ENCODE measurements at regions not wholly inside any gene's neighbourhood (a gene's known extent, or its start where the extent isn't known, plus 50 kb on each side); places are given as distances from the start of the nearest gene placed in this dataset.

DNA sequence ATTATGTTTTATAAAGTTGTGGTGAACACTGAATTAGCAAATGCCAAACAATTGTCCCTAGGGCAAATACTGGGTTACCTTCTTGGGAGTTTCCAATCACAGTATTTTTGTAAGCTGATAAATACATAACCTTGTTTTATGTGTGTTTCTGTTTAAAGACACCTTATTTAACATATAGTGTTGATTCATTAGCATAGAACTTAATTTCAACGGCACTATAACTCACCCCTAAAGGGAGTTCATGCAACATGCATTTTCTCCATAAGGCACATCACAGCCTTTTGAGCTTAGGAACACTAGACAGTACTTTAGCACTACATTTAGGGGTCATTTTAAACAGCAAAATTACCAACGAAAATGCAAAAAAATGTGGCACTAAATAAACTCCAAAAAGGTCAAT, 74.2 kb upstream of the TYRP1 start:
- H3K27me3 ChIP-seq (ENCODE audit: control insufficient read depth, insufficient read depth, low read length) = no peaks in the 10 kb centered on the region
- H3K36me3 ChIP-seq (ENCODE audit: control insufficient read depth, insufficient read depth, low read length) = no peaks in the 10 kb centered on the region
- no peak overlapping the region for H3K4me3 ChIP-seq (ENCODE audit: low read depth, low read length)
- no peaks in the 10 kb centered on the region for H3K4me1 ChIP-seq (ENCODE audit: control insufficient read depth, insufficient read depth, low read length)
- H3K9me3 ChIP-seq (ENCODE audit: control insufficient read depth, insufficient read depth, low read depth, low read length) = no peaks in the 10 kb centered on the region
- no peak overlapping the region for H3K27ac ChIP-seq (ENCODE audit: low read depth, low read length)
- H3K9ac ChIP-seq (ENCODE audit: low read length) = no peak overlapping the region

DNA sequence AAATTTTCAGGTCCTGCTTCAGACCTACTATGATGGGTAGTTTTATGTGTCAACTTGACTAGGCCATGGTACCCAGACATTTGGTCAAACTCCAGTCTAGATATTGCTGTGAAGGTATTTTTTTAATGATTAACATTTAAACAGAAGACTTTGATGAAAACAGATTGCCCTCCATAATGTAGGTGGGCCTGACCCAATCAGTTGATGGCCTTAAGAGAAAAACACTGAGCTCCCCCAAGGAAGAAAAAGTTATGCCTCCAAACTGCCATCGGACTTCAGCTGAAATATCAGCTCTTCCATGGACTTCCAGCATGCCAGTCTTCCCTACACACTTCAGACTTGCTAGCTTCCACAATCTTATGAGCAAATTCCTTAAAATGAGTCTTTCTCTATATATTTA, 67.3 kb upstream of the TYRP1 start:
- H3K36me3 ChIP-seq (ENCODE audit: control insufficient read depth, insufficient read depth, low read length) = no peaks in the 10 kb centered on the region
- H3K9me3 ChIP-seq (ENCODE audit: control insufficient read depth, insufficient read depth, low read depth, low read length) = no peaks in the 10 kb centered on the region
- no peak overlapping the region for H3K9ac ChIP-seq (ENCODE audit: low read length)
- H3K27me3 ChIP-seq (ENCODE audit: control insufficient read depth, insufficient read depth, low read length) = no peaks in the 10 kb centered on the region
- H3K4me1 ChIP-seq (ENCODE audit: control insufficient read depth, insufficient read depth, low read length) = peaks cover 4% of the 10 kb centered on the region; the same call in 1 of the 2 replicates
- no peak overlapping the region for H3K27ac ChIP-seq (ENCODE audit: low read depth, low read length)
- H3K4me3 ChIP-seq (ENCODE audit: low read depth, low read length) = no peak overlapping the region

DNA sequence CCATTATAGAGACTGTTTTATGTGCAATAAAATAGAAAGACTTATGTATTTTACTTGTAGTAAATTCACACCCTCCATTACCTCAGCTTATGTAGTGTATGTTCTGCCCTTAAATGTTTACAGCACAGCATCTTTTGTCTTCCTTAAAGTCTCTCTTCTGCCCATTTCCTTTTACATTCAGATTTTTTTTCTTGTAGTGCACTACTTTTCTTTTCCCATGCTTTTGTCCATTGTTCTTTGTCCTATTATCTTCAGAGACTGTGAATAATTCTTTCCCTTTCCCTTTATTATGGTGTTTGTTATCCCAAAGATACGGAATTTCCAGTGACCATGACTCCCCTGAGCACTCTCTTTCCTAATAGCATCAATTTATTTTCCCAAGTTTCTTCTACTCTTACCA, 66.1 kb upstream of the TYRP1 start:
- H3K4me3 ChIP-seq (ENCODE audit: low read depth, low read length) = no peak overlapping the region
- H3K9ac ChIP-seq (ENCODE audit: low read length) = no peak overlapping the region
- H3K27ac ChIP-seq (ENCODE audit: low read depth, low read length) = no peak overlapping the region

DNA sequence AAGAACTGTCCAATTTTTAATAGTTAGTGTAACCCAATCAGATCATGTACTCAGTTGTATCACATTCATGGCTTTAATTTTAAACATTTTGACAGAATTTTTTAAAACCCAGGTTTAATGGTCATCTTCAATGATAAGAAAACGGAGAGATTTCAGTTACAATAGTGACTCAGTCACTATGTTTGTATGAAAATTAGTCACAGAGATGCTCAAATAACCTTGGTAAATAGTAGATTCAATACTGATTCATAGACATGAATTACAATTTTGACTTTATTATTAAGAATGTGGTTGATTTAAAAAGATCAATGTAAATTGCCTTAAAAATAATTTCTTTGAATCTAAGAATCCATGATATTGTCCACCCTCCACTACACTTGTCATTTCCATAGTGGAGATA, 64.6 kb upstream of the TYRP1 start:
- Histone ChIP-seq H3K9me3 (ENCODE audit: control insufficient read depth, insufficient read depth, low read depth, low read length) (no peaks in the 10 kb centered on the region), H3K4me3 (ENCODE audit: low read depth, low read length) (no peak overlapping the region), H3K27ac (ENCODE audit: low read depth, low read length) (no peak overlapping the region), H3K9ac (ENCODE audit: low read length) (no peak overlapping the region), H3K4me1 (ENCODE audit: control insufficient read depth, insufficient read depth, low read length) (peaks cover 4% of the 10 kb centered on the region; the same call in 1 of the 2 replicates), H3K27me3 (ENCODE audit: control insufficient read depth, insufficient read depth, low read length) (no peaks in the 10 kb centered on the region), H3K36me3 (ENCODE audit: control insufficient read depth, insufficient read depth, low read length) (no peaks in the 10 kb centered on the region)

More for the DNA sequence above, 66.1 kb upstream of the TYRP1 start:
- H3K36me3 ChIP-seq (ENCODE audit: control insufficient read depth, insufficient read depth, low read length) = no peaks in the 10 kb centered on the region
- H3K4me1 ChIP-seq (ENCODE audit: control insufficient read depth, insufficient read depth, low read length) = peaks cover 4% of the 10 kb centered on the region; the same call in 1 of the 2 replicates
- H3K27me3 ChIP-seq (ENCODE audit: control insufficient read depth, insufficient read depth, low read length) = no peaks in the 10 kb centered on the region
- no peaks in the 10 kb centered on the region for H3K9me3 ChIP-seq (ENCODE audit: control insufficient read depth, insufficient read depth, low read depth, low read length)

DNA sequence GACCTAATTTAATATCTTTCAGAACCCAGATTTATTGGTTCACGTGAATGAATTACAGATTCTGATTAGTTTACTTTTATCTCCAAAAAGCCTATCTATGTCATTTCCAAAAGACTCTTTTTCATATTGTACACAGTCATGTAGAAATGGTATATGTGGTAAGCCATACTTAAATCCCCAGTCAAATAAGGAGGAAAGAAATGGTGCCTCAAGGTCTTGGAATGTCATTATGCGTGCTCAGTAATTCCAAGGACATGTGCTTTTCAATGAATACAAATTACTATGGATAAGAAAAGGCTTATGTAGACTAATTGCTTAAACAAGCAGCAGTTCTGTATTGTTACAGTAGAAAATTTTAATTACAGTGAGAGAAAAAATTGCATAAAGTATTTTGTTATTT, 64.1 kb upstream of the TYRP1 start:
- H3K4me1 ChIP-seq (ENCODE audit: control insufficient read depth, insufficient read depth, low read length) = peaks cover 4% of the 10 kb centered on the region; the same call in 1 of the 2 replicates
- H3K27ac ChIP-seq (ENCODE audit: low read depth, low read length) = no peak overlapping the region
- no peaks in the 10 kb centered on the region for H3K36me3 ChIP-seq (ENCODE audit: control insufficient read depth, insufficient read depth, low read length)
- H3K9ac ChIP-seq (ENCODE audit: low read length) = no peak overlapping the region
- no peak overlapping the region for H3K4me3 ChIP-seq (ENCODE audit: low read depth, low read length)
- no peaks in the 10 kb centered on the region for H3K9me3 ChIP-seq (ENCODE audit: control insufficient read depth, insufficient read depth, low read depth, low read length)
- H3K27me3 ChIP-seq (ENCODE audit: control insufficient read depth, insufficient read depth, low read length) = no peaks in the 10 kb centered on the region

DNA sequence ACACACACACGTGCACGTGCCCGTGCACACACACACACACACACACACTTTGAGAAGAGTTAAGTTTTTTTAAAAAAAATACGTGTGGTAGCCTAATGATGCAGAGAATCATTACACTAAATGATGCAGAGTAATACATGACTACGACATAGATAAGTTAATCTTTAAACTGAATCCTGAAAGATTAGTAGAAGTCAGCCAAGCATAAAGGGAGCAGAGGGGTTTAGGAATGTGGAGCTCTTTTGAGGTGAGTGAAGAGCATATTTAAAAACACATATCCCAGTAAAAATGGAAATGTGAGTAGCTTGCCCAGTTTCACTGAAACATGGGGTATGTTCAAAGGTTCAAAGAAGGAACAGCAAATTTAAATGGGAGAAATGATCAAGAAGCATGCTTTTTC, 61.3 kb upstream of the TYRP1 start:
- no peaks in the 10 kb centered on the region for H3K36me3 ChIP-seq (ENCODE audit: control insufficient read depth, insufficient read depth, low read length)
- no peaks in the 10 kb centered on the region for H3K27me3 ChIP-seq (ENCODE audit: control insufficient read depth, insufficient read depth, low read length)
- H3K9ac ChIP-seq (ENCODE audit: low read length) = no peak overlapping the region
- H3K4me1 ChIP-seq (ENCODE audit: control insufficient read depth, insufficient read depth, low read length) = peaks cover 4% of the 10 kb centered on the region; the same call in 1 of the 2 replicates
- no peak overlapping the region for H3K4me3 ChIP-seq (ENCODE audit: low read depth, low read length)
- no peak overlapping the region for H3K27ac ChIP-seq (ENCODE audit: low read depth, low read length)
- H3K9me3 ChIP-seq (ENCODE audit: control insufficient read depth, insufficient read depth, low read depth, low read length) = no peaks in the 10 kb centered on the region

DNA sequence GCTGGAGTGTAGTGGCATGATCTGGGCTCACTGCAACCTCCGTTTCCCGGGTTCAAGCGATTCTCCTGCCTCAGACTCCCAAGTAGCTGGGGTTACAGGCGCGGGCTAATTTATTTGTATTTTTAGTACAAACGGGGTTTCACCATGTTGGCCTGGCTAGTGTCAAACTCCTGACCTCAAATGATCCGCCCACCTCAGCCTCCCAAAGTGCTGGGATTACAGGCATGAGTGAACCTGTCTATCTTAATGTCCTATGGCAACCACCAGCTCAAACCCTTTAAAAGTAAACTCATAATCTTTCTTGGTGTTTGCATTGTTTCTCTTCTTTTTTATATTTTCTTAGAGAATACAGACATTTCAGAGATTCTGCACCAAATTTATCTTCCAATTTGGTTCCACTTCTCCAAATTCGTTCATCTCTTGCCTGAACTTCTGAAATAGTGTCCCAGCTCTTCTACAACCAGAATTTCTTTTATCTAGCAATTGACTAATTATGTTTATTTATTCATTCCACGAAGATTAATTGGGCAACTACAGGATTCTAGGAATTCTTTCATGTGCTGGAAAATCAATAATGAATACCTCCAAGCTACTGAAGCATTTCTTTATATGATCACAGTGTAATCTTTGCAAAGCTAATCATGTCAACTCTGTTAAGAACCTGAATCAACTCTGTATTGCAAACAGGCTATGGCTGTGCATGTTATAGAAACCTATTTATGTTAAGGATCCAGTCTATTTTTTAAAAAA, 60.0 kb upstream of the TYRP1 start:
- Histone ChIP-seq H3K27me3 (ENCODE audit: control insufficient read depth, insufficient read depth, low read length) (no peaks in the 10 kb centered on the region), H3K4me1 (ENCODE audit: control insufficient read depth, insufficient read depth, low read length) (peaks cover 4% of the 10 kb centered on the region; the same call in 1 of the 2 replicates), H3K27ac (ENCODE audit: low read depth, low read length) (no peak overlapping the region), H3K9me3 (ENCODE audit: control insufficient read depth, insufficient read depth, low read depth, low read length) (no peaks in the 10 kb centered on the region), H3K36me3 (ENCODE audit: control insufficient read depth, insufficient read depth, low read length) (no peaks in the 10 kb centered on the region), H3K4me3 (ENCODE audit: low read depth, low read length) (no peak overlapping the region), H3K9ac (ENCODE audit: low read length) (no peak overlapping the region)

DNA sequence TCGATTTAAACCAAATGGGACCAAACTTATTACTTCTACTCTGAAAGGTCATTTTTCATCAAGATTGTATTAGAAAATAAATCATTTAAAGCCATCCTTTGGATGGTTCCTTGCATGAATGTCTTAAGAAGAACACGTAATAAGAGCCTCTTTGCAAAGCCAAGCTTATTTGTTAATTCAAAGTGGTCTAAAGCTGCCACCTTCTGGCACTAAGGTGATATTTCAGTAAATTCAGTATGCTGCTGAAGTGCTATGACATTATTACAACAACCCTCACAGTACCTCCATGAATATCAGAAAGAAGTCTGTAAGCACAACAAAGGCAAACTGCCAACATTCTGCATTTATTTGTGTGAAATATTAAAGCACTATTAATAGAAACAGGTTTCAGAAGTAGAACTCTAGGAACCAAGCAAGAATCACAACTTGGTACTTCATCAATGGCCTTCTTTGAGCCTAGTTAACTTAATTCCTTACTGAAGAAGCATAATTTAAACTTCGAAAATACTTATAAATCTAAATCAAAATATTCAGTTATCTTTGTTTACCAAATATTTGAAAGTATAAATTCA, 53.1 kb upstream of the TYRP1 start:
- Histone ChIP-seq H3K27ac (ENCODE audit: low read depth, low read length) (no peak overlapping the region), H3K27me3 (ENCODE audit: control insufficient read depth, insufficient read depth, low read length) (no peaks in the 10 kb centered on the region), H3K4me1 (ENCODE audit: control insufficient read depth, insufficient read depth, low read length) (no peaks in the 10 kb centered on the region), H3K36me3 (ENCODE audit: control insufficient read depth, insufficient read depth, low read length) (no peaks in the 10 kb centered on the region), H3K9me3 (ENCODE audit: control insufficient read depth, insufficient read depth, low read depth, low read length) (no peaks in the 10 kb centered on the region), H3K4me3 (ENCODE audit: low read depth, low read length) (no peak overlapping the region), H3K9ac (ENCODE audit: low read length) (no peak overlapping the region)

DNA sequence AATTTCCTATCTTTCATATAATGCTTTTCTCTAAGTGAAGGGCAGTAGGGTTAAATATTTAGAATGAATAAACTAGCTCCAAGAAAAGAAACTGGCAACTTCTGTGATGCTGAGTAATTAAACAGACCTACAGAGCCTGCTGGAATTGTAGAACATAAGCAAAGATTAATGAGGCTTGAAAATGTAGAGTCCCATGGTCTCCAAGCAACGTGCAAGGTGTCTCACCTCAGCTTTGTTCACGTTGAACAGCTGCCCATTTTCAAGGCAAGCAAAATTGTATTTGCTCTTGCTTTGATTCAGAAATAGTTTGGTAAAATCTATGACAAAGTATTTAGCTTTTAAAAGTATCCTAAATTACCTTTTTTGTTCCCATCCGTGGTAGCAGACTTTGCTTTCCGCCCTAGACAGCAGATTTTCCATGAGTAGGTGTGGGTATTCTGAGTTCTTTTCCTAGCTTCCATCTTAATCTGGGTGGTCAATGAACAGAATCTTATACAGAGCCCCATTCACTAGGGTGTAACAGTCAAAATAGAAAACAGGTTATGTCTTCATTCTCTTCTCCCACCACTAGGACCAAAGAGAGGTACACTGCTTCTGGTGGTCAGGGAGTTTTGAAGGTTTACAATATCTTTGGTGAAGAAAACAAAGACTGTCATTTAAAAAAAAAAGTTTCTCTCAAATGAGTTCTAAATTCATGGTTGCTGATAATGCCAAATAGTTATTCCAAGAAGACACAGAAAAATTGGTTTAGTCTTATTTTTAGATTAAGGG, 52.1 kb upstream of the TYRP1 start:
- no peak overlapping the region for H3K4me3 ChIP-seq (ENCODE audit: low read depth, low read length)
- H3K27ac ChIP-seq (ENCODE audit: low read depth, low read length) = no peak overlapping the region
- H3K36me3 ChIP-seq (ENCODE audit: control insufficient read depth, insufficient read depth, low read length) = no peaks in the 10 kb centered on the region
- H3K9me3 ChIP-seq (ENCODE audit: control insufficient read depth, insufficient read depth, low read depth, low read length) = no peaks in the 10 kb centered on the region
- no peak overlapping the region for H3K9ac ChIP-seq (ENCODE audit: low read length)
- no peaks in the 10 kb centered on the region for H3K27me3 ChIP-seq (ENCODE audit: control insufficient read depth, insufficient read depth, low read length)
- H3K4me1 ChIP-seq (ENCODE audit: control insufficient read depth, insufficient read depth, low read length) = no peaks in the 10 kb centered on the region
